GM03348 (cell line): ENCODE measurements at regions not wholly inside any gene's neighbourhood (a gene's known extent, or its start where the extent isn't known, plus 50 kb on each side); places are given as distances from the start of the nearest gene placed in this dataset.
A peak's percentile ranks its signal among the peaks of the same experiment; 100 is the strongest.

Experiments
- DNase-seq: peaks from one replicate; pipeline ENCODE4 v3.0.0; 2012; ENCODE audit warnings: low spot score

GRCh38 chr12:89256060-89256459 lies 96.2 kb downstream of the DUSP6 start:
- no peak for DNase-seq

DNA sequence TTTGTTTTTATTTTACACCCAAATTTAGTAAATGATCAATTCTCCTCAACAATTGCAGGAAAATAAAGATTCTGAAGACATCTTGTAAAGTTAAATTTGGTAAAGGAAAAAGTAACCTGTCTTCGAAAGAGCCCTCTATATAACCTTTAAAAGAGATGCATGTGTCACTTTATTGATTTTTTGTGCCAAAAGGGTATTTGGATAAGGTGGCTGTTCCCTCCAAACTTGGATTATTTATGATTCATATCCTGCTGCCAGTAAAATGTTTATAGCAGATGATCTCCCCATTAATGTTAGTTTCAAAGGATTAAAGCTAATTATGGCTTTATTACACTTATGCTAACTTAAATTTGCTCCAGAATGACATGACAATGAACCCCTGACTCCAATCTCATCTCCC lies 98.8 kb downstream of the DUSP6 start:
- no peak for DNase-seq

DNA sequence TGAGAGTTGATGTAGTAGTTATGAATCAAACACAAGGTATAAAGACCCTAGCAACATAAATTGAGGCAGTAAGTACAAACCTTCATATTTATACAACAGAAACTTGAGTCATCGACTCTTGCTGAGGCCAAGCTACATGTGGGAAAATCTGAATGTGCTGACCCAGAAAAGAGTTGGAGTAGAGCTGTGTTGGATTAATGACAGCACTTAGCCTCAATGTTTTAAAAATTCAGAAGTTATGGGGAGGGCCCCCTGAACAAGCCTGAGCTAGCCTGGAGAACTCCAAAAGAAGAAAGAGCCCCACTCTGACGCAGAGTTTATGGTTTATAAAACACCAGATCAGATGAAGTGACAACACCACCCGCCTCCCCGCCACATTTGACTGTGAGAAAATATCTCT lies 100.0 kb downstream of the DUSP6 start:
- DNase-seq, result no peak

- no peak for DNase-seq
Measured at GRCh38 chr12:89251342-89252271, 100.7 kb downstream of the DUSP6 start.

DNA sequence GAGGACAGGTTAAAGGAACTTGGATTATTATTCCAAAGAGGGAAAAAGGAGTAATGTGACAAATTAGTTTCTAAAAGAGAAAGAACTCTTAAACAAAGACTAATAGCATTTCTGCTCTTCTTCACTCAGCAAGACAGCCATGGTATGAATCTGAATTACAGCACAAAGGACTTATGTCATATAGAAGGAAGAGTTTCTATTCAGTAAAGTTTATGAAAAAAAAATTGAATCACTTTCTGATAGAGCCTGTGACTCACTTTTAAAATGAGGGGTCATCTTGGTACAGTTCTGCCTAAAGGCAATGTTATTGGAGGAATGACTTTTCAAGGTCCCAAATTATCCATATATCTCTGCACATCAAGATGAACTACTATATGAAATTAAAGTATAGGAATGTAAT lies 101.7 kb downstream of the DUSP6 start:
- no peak for DNase-seq

DNA sequence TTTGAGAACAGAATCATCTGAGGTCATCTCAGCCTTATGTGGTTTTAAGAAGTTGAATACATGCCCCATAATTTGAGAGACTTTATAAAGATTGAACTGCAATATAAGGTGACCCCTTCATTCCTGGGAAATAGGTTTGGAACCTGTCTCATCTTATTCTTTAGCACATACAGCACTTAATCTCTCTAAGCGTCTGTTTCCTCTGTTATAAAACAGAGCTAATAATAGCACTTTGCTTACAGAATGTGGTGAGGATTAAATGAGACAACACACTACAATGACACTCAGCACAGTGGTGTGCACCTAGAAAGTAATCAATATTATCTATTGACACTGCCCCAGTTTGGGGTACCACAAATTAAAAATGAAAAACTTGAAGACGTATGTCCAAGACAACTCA lies 102.1 kb downstream of the DUSP6 start:
- DNase-seq, result no peak

DNA sequence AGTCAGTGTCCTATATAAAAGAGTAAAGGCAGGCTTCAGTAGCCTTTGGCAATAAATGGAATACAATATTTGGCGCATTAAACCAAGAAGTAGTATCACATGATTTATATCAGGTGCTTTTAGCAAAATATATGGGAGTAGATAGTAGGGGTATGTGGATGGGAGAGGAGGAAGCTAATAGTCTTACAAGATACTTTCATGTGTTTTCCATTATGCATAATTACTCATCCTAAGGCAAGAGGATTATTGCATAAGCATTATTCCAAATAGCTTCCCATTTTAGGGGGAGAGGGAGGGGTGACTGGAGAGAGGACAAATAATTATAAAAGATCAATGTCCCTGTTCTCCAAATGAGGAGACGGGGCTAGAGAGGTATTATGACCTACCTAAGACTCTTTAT lies 104.3 kb downstream of the DUSP6 start:
- DNase-seq, result peak; percentile 58

GRCh38 chr12:89247541-89247942 lies 104.8 kb downstream of the DUSP6 start:
- no peak for DNase-seq

GRCh38 chr12:89245090-89245489 lies 107.2 kb downstream of the DUSP6 start:
- peak; percentile 12 for DNase-seq

DNA sequence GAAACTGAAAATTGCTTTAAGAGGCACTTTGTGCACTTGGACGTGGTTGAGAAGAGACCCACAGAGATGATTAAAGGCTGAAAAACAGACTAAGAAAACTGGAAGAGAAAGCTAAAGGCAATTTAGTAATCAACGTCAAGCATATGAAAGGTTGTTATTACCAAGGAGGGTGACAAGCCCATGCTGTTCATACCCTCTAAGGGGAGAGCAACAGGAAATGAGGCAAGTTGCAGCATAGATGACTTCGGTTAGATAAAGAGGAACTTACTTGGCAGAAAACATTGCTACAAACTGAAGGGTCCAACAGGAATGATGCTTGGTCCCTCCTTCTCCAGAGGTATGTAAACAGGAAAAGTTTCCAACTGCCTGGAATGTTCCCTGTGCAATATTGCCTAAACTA lies 107.8 kb downstream of the DUSP6 start:
- peak; percentile 22 for DNase-seq

- no peak for DNase-seq
Measured at GRCh38 chr12:89243771-89244170, 108.5 kb downstream of the DUSP6 start.

- no peak for DNase-seq
Measured at GRCh38 chr12:89239534-89239933, 112.8 kb downstream of the DUSP6 start.

DNA sequence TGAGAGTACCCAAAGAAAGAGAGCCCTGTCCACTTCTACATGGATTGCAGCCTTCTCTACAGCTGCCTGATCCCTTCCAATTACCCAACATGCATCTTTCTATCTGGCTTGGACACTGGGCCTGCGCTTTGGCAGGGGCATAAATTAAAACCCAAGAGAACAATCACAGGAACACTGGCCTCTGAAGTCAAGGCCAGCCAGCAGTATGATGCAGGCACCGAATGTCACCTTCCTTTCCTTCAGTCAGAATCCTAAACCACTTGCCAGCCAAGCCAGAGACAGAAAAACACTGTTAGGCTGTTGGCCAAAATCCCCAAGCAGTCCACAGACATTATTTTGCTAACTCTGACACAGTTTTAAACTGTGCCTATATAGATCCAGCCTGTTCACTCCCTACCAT lies 113.7 kb downstream of the DUSP6 start:
- no peak for DNase-seq

DNA sequence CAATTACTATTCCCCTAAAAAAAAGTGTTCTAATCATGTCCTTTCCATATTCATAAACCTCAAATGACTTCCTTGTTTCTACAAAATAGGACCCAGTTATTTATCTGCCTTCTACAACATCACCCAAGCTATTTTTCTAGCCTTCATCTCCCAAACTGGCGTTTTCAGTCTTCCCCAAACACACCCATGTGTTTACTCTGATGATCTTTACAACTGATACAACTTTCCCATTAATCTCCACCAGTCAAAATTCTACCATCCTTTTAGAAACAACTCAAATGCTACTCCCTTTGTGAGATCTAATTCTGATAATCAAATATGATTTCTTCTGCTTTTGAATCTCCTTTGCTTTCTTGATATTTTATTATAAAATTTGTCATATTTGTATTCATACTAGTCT lies 114.5 kb downstream of the DUSP6 start:
- no peak for DNase-seq

DNA sequence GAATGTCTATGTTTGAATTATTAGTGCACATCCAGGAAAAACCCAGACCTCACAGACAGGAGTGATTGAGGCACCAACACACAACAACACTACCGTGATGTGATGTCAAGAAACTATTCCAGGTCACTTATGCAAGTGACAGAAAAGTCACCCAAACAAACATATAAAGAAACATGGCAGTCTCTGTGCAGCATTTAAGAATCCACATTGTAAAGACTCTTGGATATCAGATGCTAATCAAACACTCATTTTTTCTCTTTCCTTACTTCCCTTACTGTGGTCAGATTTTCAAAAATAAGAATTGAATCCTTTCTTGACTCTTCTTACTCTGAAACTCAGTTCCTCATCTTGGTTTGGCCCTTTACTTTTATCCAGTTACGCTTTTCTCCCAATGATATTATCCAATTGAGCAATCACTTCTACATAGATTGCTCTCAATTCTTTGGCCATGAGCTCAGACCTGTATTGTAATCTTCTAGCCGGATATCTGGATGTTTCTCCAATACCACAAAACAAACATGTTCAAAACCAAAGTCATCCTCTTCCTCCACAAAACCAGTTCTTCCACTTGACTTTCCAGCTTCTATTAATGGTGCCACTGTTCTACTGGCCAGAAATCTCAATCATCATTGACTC lies 115.4 kb downstream of the DUSP6 start:
- peak; percentile 15 for DNase-seq

- DNase-seq, result peak; percentile 4
Measured at GRCh38 chr12:89236237-89236636, 116.1 kb downstream of the DUSP6 start.

- no peak for DNase-seq
Measured at GRCh38 chr12:89235189-89235993, 116.9 kb downstream of the DUSP6 start.

DNA sequence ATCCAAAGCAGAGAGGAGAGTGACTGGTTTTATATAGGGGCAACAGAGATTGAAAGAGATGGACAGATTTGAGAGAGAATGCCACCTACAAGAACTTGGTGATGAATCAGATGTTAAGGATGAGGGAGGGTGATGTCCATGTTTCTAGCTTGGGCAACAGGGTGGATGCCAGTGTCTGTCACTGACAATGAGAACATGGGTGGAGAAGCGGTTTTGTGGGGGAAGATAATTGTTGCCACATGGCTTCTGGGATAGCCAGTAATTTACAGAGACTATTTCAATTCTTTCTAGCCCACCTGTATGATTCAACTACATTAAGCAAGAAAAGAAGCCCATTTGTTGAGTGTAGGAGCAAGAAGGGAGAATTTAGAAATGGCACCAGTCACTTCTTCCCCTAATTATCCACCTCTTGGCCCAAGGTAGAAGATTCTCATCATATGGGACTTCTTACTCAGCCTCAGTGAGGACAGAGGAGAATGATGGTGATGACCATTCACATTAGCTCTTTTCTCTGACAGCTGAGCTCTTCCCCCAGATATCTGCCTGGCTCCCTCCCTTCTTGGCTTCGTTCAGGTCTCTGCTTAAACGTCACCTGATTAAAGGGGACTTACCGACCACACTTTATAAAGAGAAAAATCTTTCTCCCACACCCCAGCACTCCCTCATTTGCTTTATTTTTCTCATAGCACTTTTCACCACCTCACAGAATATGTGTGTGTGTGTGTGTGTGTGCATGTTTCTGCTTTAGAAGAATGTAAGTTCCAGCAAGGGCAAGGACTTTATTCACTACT lies 117.8 kb downstream of the DUSP6 start:
- DNase-seq, result peak; percentile 5

GRCh38 chr12:89231686-89232085 lies 120.6 kb downstream of the DUSP6 start:
- no peak for DNase-seq

- DNase-seq, result peak; percentile 7
Measured at GRCh38 chr12:89230376-89231315, 121.7 kb downstream of the DUSP6 start.

- DNase-seq, result peak; percentile 44
Measured at GRCh38 chr12:89228491-89228890, 123.8 kb downstream of the DUSP6 start.
